Pulmonary artery endothelial cell (primary cell): ENCODE measurements at regions not wholly inside any gene's neighbourhood (a gene's known extent, or its start where the extent isn't known, plus 50 kb on each side); places are given as distances from the start of the nearest gene placed in this dataset.
"Not testable (repeated sequence)": the region's sequence is repeated elsewhere in the genome, so short reads cannot be mapped to it uniquely, and the experiment has no call there.

Experiments
- DNase-seq: peaks from one replicate; pipeline ENCODE4 v3.0.0-alpha.2; 2011; ENCODE audit warnings: low read depth, low spot score

GRCh38 chr6:8361259-8361658 lies 74.1 kb downstream of the SLC35B3 start:
- DNase-seq = no peak

GRCh38 chr6:8352966-8353340 lies 82.4 kb downstream of the SLC35B3 start:
- DNase-seq = no peak

- no peak for DNase-seq
Measured at GRCh38 chr6:8352335-8352965, 82.9 kb downstream of the SLC35B3 start.

- DNase-seq = no peak
Measured at GRCh38 chr6:8343600-8343999, 91.7 kb downstream of the SLC35B3 start.

- no peak for DNase-seq
Measured at GRCh38 chr6:8342241-8342819, 93.0 kb downstream of the SLC35B3 start.

- no peak for DNase-seq
Measured at GRCh38 chr6:8337147-8337546, 98.2 kb downstream of the SLC35B3 start.

GRCh38 chr6:8336406-8337057 lies 98.8 kb downstream of the SLC35B3 start:
- no peak for DNase-seq

GRCh38 chr6:8335896-8336295 lies 99.4 kb downstream of the SLC35B3 start:
- no peak for DNase-seq

- DNase-seq = no peak
Measured at GRCh38 chr6:8335381-8335780, 100.0 kb downstream of the SLC35B3 start.

- no peak for DNase-seq
Measured at GRCh38 chr6:8334113-8334512, 101.2 kb downstream of the SLC35B3 start.

GRCh38 chr6:8329562-8329961 lies 105.8 kb downstream of the SLC35B3 start:
- no peak for DNase-seq

- no peak for DNase-seq
Measured at GRCh38 chr6:8325743-8326142, 109.6 kb downstream of the SLC35B3 start.

- no peak for DNase-seq
Measured at GRCh38 chr6:8322659-8323058, 112.7 kb downstream of the SLC35B3 start.

GRCh38 chr6:8321671-8322404 lies 113.5 kb downstream of the SLC35B3 start:
- no peak for DNase-seq

- DNase-seq = no peak
Measured at GRCh38 chr6:8315154-8315553, 120.2 kb downstream of the SLC35B3 start.

GRCh38 chr6:8301502-8301901 lies 133.8 kb downstream of the SLC35B3 start:
- DNase-seq = no peak

- DNase-seq = no peak
Measured at GRCh38 chr6:8299034-8299433, 136.3 kb downstream of the SLC35B3 start.

GRCh38 chr6:8282946-8283345 lies 152.4 kb downstream of the SLC35B3 start:
- not testable (repeated sequence) for DNase-seq

GRCh38 chr6:8282380-8282779 lies 153.0 kb downstream of the SLC35B3 start:
- DNase-seq = no peak

- DNase-seq = no peak
Measured at GRCh38 chr6:8279041-8279805, 156.1 kb downstream of the SLC35B3 start.

- no peak for DNase-seq
Measured at GRCh38 chr6:8278562-8278961, 156.8 kb downstream of the SLC35B3 start.

GRCh38 chr6:8277769-8278168 lies 157.6 kb downstream of the SLC35B3 start:
- no peak for DNase-seq
